ENCODE measurements at regions not wholly inside any gene's neighbourhood (a gene's known extent, or its start where the extent isn't known, plus 50 kb on each side); places are given as distances from the start of the nearest gene placed in this dataset.
A peak's percentile ranks its signal among the peaks of the same experiment; 100 is the strongest.

DNA sequence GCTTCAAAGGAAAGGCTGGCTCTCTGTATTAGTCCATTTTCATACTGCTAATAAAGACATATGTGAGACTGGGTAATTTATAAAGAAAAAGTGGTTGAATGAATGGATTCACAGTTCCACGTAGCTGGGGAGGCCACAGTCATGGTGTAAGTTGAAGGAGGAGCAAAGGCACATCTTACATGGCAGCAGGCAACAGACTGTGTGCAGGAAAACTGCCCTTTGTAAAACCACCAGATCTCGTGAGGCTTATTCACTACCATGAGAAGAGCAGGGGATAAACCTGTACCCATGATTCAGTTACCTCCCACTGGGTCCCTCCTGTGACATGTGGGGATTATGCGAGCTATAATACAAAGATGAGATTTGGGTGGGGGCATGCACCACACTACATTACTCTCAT, 1486.6 kb downstream of the PCDH7 start:
- ATAC-seq (ENCODE audit: low FRiP score in 2 of 2) (no peak), DNase-seq (no peak)
- H3K9me3 ChIP-seq: peaks cover 0 to 4% (median 0%) of the 10 kb centered on the region in 4 donors
- no peaks in the 10 kb centered on the region for H3K27me3 ChIP-seq
- 58 to 74% methylated on average over 3 of the region's 3 CpGs for WGBS, 2 donors
- H3K4me3 ChIP-seq: no peak overlapping the region
- H3K4me1 ChIP-seq: no peaks in the 10 kb centered on the region
- no peak overlapping the region for H3K27ac ChIP-seq
- H3K36me3 ChIP-seq: no peaks in the 10 kb centered on the region
- no peak for TF ChIP-seq POLR2A (IDR thresholded peaks at IDR 0.05)

DNA sequence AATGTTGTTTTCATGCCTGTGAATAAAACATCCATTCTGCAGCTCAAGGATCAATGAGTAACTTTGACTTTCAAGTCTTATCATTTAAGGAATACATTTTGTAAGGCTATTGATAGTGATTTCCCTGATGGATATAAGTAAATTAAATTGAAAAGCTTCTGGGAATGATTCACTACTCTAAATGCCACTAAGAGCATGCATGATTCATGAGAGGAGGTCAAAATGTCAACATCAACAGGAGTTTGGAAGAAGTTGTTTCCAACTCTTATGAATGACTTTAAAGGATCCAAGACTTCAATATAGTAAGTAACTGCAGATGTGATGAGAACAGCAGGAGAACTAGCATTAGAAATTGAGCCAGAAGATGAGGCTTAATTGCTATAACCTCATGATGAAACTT, 1487.3 kb downstream of the PCDH7 start:
- no peak for ATAC-seq (ENCODE audit: low FRiP score in 2 of 2)
- Histone ChIP-seq H3K27me3 (no peaks in the 10 kb centered on the region), H3K4me1 (no peaks in the 10 kb centered on the region), H3K36me3 (no peaks in the 10 kb centered on the region), H3K4me3 (no peak overlapping the region), H3K9me3 (peaks cover 0 to 4% (median 0%) of the 10 kb centered on the region in 4 donors), H3K27ac (no peak overlapping the region)
- TF ChIP-seq POLR2A (IDR thresholded peaks at IDR 0.05) (no peak), POLR2AphosphoS5 (IDR thresholded peaks at IDR 0.05) (no peak), EP300 (IDR thresholded peaks at IDR 0.05) (no peak)
- TF ChIP-seq, protein P1, sequence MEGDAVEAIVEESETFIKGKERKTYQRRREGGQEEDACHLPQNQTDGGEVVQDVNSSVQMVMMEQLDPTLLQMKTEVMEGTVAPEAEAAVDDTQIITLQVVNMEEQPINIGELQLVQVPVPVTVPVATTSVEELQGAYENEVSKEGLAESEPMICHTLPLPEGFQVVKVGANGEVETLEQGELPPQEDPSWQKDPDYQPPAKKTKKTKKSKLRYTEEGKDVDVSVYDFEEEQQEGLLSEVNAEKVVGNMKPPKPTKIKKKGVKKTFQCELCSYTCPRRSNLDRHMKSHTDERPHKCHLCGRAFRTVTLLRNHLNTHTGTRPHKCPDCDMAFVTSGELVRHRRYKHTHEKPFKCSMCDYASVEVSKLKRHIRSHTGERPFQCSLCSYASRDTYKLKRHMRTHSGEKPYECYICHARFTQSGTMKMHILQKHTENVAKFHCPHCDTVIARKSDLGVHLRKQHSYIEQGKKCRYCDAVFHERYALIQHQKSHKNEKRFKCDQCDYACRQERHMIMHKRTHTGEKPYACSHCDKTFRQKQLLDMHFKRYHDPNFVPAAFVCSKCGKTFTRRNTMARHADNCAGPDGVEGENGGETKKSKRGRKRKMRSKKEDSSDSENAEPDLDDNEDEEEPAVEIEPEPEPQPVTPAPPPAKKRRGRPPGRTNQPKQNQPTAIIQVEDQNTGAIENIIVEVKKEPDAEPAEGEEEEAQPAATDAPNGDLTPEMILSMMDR (IDR thresholded peaks at IDR 0.05): no peak
- DNase-seq: no peak

DNA sequence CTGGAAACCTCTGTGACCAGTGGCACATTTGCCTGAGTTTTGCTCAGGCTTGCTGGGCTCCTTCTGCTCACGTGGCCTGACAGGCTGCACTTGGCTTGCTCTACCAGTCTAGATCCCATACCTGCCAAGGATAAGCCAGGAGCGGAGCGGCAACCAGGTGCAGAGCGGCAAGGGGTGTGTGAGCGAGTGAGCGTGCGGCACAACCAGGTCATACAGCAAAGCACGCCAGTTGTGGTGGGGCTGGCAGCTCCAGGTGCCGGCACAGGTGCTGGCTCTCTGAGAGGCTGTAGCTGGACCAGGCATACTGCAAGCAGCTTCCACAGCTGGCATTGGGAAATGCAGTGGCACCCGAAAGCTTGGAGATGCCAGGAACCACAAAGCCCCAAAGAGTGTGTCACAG, 1495.1 kb downstream of the PCDH7 start:
- no peaks in the 10 kb centered on the region for H3K9me3 ChIP-seq
- H3K27ac ChIP-seq: no peak overlapping the region
- no peak overlapping the region for H3K4me3 ChIP-seq
- no peaks in the 10 kb centered on the region for H3K27me3 ChIP-seq
- 91 to 93% methylated on average over 10 of the region's 10 CpGs for WGBS, 2 donors
- ATAC-seq (ENCODE audit: low FRiP score in 2 of 2): no peak
- H3K36me3 ChIP-seq: no peaks in the 10 kb centered on the region
- no peaks in the 10 kb centered on the region for H3K4me1 ChIP-seq
- DNase-seq: peak in 1 of 2 donors; percentile 46
- TF ChIP-seq EP300 (IDR thresholded peaks at IDR 0.05) (no peak), POLR2A (IDR thresholded peaks at IDR 0.05) (no peak)
- TF ChIP-seq, protein P1 (IDR thresholded peaks at IDR 0.05): no peak

DNA sequence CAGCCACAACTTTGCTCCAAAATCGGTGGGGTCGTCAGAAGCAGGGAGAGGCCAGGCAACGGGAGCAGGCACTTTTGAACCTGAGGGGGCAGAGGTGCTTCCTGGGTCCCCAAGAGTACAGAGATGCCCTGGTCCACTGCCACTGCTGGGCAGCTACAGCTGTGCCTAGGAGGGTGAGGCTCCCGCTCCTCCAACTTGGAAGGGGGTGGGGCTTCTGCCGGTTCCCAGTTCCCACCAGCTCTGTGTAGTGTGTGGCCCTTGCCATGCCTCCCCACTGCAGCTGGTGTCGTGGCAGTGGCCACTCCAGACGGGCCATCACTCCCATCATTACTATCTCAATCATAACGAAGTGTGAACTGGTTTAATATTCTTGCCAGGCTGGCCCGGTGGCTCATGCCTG, 1496.3 kb downstream of the PCDH7 start:
- H3K27ac ChIP-seq: no peak overlapping the region
- H3K4me1 ChIP-seq: no peaks in the 10 kb centered on the region
- TF ChIP-seq EP300 (IDR thresholded peaks at IDR 0.05): no peak
- 86 to 87% methylated on average over 9 of the region's 9 CpGs for WGBS, 2 donors
- ATAC-seq (ENCODE audit: low FRiP score in 2 of 2): peak in 1 of 2 donors; percentile 66
- H3K36me3 ChIP-seq: no peaks in the 10 kb centered on the region
- H3K27me3 ChIP-seq: no peaks in the 10 kb centered on the region
- no peaks in the 10 kb centered on the region for H3K9me3 ChIP-seq
- DNase-seq: peak in 1 of 2 donors; percentile 31
- no peak overlapping the region for H3K4me3 ChIP-seq

DNA sequence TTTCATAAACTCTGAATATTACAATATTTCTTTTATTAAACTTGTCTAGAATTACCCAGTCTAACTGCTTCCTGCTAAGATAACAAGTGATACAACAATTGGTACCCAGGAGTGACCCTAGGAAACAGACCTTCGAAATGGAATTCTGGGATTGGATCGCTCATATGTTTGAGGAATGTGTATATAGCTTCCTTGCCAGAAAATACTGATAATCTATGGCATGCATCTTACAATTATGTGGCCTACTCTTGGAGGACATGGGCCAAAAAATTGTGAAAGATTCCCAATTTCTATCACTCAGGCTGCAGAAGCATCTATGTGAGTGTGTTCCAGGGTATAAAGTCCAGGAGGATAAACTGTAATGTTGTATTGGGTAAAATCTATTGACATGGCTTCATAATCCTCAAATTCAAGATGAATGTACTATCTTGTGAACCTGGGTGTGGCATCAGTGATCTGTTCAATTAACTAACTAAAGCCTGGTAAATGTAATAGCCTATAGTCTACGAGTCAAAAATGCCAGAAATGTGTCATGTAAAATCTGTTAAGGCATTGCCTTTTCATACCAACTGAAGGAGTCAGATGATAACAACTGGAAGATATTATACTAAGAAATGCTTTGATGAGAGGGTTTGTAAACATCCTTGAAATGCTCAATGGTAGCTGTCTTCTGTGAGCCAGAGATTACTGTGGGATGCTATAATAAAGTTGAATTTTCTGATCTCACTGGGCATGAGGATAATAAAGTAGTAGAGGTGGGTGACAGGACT, 1499.3 kb downstream of the PCDH7 start:
- TF ChIP-seq, protein P1 (IDR thresholded peaks at IDR 0.05): no peak
- TF ChIP-seq EP300 (IDR thresholded peaks at IDR 0.05): no peak
- TF ChIP-seq POLR2A (IDR thresholded peaks at IDR 0.05): no peak
- TF ChIP-seq POLR2AphosphoS5 (IDR thresholded peaks at IDR 0.05): no peak

DNA sequence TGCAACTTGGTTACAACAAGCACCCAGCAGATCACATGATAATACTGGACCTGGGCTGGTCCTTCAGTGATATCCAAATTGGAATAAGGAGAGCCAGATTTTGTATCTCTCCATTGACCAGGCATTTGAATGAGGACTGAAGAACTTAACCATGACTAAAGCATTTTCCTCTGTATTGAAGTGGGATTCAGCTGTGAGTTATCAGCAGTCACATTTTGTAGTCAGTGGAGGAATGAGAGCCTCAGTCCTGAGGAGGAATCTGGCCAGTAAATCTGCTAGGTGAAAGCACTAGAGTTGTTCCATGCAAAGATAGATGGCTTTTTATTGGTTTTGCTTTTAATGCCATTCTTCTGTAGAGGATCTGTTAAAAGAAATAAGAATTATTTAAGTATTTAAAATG, 1506.0 kb downstream of the PCDH7 start:
- no peaks in the 10 kb centered on the region for H3K27me3 ChIP-seq
- no peaks in the 10 kb centered on the region for H3K36me3 ChIP-seq
- DNase-seq (no peak), ATAC-seq (ENCODE audit: low FRiP score in 2 of 2) (no peak)
- no peak for TF ChIP-seq POLR2AphosphoS5 (IDR thresholded peaks at IDR 0.05)
- TF ChIP-seq, protein P1 (IDR thresholded peaks at IDR 0.05): no peak
- no peaks in the 10 kb centered on the region for H3K9me3 ChIP-seq
- H3K4me1 ChIP-seq: no peaks in the 10 kb centered on the region
- no peak overlapping the region for H3K27ac ChIP-seq
- H3K4me3 ChIP-seq: no peak overlapping the region

More for the DNA sequence above, 1499.3 kb downstream of the PCDH7 start:
- no peaks in the 10 kb centered on the region for H3K9me3 ChIP-seq
- DNase-seq: no peak
- no peak for ATAC-seq (ENCODE audit: low FRiP score in 2 of 2)
- H3K4me3 ChIP-seq: no peak overlapping the region
- no peak overlapping the region for H3K27ac ChIP-seq
- H3K36me3 ChIP-seq: no peaks in the 10 kb centered on the region
- 56 to 68% methylated on average over 3 of the region's 3 CpGs for WGBS, 2 donors
- H3K27me3 ChIP-seq: no peaks in the 10 kb centered on the region
- no peaks in the 10 kb centered on the region for H3K4me1 ChIP-seq
